DMS 273 treated with DMSO at 0.1 percent for 48 hours (cell line): ENCODE measurements at regions not wholly inside any gene's neighbourhood (a gene's known extent, or its start where the extent isn't known, plus 50 kb on each side); places are given as distances from the start of the nearest gene placed in this dataset.

Source experiments
- DNase-seq: peaks from one replicate; lab custom pipeline; 2025; lab: John Stamatoyannopoulos, UW

GRCh38 chr10:4196771-4197390 lies 411.9 kb upstream of the KLF6 start:
- DNase-seq: no peak

GRCh38 chr10:4196183-4196582 lies 411.2 kb upstream of the KLF6 start:
- no peak for DNase-seq

- no peak for DNase-seq
Measured at GRCh38 chr10:4195213-4195612, 410.2 kb upstream of the KLF6 start.

GRCh38 chr10:4194231-4194630 lies 409.2 kb upstream of the KLF6 start:
- DNase-seq: no peak

- no peak for DNase-seq
Measured at GRCh38 chr10:4191894-4192293, 406.9 kb upstream of the KLF6 start.

GRCh38 chr10:4191354-4191753 lies 406.3 kb upstream of the KLF6 start:
- DNase-seq: no peak

- DNase-seq: no peak
Measured at GRCh38 chr10:4190876-4191275, 405.9 kb upstream of the KLF6 start.

- no peak for DNase-seq
Measured at GRCh38 chr10:4189281-4189680, 404.3 kb upstream of the KLF6 start.

GRCh38 chr10:4188406-4188805 lies 403.4 kb upstream of the KLF6 start:
- DNase-seq: no peak

- DNase-seq: no peak
Measured at GRCh38 chr10:4186849-4187540, 402.0 kb upstream of the KLF6 start.

GRCh38 chr10:4183761-4184261 lies 398.8 kb upstream of the KLF6 start:
- no peak for DNase-seq

GRCh38 chr10:4181621-4182049 lies 396.6 kb upstream of the KLF6 start:
- DNase-seq: no peak

GRCh38 chr10:4181081-4181480 lies 396.1 kb upstream of the KLF6 start:
- DNase-seq: no peak

GRCh38 chr10:4177791-4178190 lies 392.8 kb upstream of the KLF6 start:
- DNase-seq: no peak

GRCh38 chr10:4176500-4177281 lies 391.7 kb upstream of the KLF6 start:
- no peak for DNase-seq

GRCh38 chr10:4174197-4174596 lies 389.2 kb upstream of the KLF6 start:
- DNase-seq: no peak

GRCh38 chr10:4170633-4171314 lies 385.8 kb upstream of the KLF6 start:
- DNase-seq: no peak

GRCh38 chr10:4170181-4170580 lies 385.2 kb upstream of the KLF6 start:
- DNase-seq: no peak

- DNase-seq: no peak
Measured at GRCh38 chr10:4169448-4169847, 384.4 kb upstream of the KLF6 start.

- DNase-seq: no peak
Measured at GRCh38 chr10:4167216-4167615, 382.2 kb upstream of the KLF6 start.

GRCh38 chr10:4162571-4163286 lies 377.7 kb upstream of the KLF6 start:
- no peak for DNase-seq

GRCh38 chr10:4159173-4159572 lies 374.2 kb upstream of the KLF6 start:
- no peak for DNase-seq
